ENCODE measurements at regions not wholly inside any gene's neighbourhood (a gene's known extent, or its start where the extent isn't known, plus 50 kb on each side); places are given as distances from the start of the nearest gene placed in this dataset.

DNA sequence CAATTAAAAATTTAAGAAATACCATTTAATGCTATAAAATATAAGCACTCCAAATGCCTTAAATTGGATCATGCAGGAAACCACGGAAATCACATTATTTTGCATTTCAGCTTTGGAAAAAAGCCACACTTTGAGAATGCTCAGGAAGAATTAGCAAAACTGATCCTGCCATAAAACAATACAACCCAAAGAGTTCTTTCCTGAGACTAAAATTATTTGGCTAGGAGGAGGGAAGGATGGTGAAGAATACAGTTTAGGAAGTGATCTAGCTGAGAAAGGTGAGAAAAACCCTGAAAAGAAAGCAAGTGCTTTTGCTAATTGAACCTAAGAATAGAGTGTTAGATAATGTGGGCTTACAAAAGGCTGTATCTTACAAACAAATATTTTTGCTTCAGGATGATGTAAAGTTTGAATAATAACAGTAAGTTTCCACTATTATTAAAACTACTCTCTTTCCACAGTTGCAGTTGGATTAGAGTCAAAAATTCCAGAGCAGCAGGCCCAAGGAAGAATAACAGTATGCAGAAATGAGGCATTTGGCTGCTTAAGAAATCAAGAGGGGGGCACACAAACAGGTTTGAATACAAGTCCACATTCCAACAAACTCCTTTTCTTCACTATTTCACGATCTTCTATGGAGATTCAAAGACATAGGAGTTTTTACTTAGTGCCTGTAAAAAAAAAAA, 565.4 kb downstream of the RFPL4B start:
- TF ChIP-seq, protein P1, sequence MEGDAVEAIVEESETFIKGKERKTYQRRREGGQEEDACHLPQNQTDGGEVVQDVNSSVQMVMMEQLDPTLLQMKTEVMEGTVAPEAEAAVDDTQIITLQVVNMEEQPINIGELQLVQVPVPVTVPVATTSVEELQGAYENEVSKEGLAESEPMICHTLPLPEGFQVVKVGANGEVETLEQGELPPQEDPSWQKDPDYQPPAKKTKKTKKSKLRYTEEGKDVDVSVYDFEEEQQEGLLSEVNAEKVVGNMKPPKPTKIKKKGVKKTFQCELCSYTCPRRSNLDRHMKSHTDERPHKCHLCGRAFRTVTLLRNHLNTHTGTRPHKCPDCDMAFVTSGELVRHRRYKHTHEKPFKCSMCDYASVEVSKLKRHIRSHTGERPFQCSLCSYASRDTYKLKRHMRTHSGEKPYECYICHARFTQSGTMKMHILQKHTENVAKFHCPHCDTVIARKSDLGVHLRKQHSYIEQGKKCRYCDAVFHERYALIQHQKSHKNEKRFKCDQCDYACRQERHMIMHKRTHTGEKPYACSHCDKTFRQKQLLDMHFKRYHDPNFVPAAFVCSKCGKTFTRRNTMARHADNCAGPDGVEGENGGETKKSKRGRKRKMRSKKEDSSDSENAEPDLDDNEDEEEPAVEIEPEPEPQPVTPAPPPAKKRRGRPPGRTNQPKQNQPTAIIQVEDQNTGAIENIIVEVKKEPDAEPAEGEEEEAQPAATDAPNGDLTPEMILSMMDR (IDR thresholded peaks at IDR 0.05; ENCODE audit: low read depth, low read length, missing input control), result no peak
- TF ChIP-seq, protein P2, sequence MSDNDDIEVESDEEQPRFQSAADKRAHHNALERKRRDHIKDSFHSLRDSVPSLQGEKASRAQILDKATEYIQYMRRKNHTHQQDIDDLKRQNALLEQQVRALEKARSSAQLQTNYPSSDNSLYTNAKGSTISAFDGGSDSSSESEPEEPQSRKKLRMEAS (IDR thresholded peaks at IDR 0.05), result no peak
- TF ChIP-seq TAF1 (conservative IDR thresholded peaks at IDR 0.05) (no peak), SP1 (IDR thresholded peaks at IDR 0.05) (no peak), HNF4A (conservative IDR thresholded peaks at IDR 0.05) (no peak), FOXA1 (IDR thresholded peaks at IDR 0.05) (no peak), NR2F2 (IDR thresholded peaks at IDR 0.05) (no peak)
- TF ChIP-seq, protein P3, sequence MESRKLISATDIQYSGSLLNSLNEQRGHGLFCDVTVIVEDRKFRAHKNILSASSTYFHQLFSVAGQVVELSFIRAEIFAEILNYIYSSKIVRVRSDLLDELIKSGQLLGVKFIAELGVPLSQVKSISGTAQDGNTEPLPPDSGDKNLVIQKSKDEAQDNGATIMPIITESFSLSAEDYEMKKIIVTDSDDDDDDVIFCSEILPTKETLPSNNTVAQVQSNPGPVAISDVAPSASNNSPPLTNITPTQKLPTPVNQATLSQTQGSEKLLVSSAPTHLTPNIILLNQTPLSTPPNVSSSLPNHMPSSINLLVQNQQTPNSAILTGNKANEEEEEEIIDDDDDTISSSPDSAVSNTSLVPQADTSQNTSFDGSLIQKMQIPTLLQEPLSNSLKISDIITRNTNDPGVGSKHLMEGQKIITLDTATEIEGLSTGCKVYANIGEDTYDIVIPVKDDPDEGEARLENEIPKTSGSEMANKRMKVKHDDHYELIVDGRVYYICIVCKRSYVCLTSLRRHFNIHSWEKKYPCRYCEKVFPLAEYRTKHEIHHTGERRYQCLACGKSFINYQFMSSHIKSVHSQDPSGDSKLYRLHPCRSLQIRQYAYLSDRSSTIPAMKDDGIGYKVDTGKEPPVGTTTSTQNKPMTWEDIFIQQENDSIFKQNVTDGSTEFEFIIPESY (IDR thresholded peaks at IDR 0.05), result no peak
